A673 (cell line): ENCODE measurements at regions not wholly inside any gene's neighbourhood (a gene's known extent, or its start where the extent isn't known, plus 50 kb on each side); places are given as distances from the start of the nearest gene placed in this dataset.

Source experiments
- BruUV-seq: library from RNA; stranded (reverse); fragments of 400-500 nt; replicated peaks from 2 replicates; lab custom pipeline; 2021; lab: Mats Ljungman, UMichigan
- CTCF ChIA-PET: fragments of 300-600 bp; sonication (Branson Sonifier 250); formaldehyde crosslinking; loops from one replicate; lab custom pipeline; 2022; ENCODE audit warnings: antibody characterized with exemption; lab: Charles Lee
- POLR2A ChIA-PET: fragments of 300-600 bp; sonication (Branson Sonifier 250); formaldehyde crosslinking; loops from one replicate; lab custom pipeline; 2022; ENCODE audit warnings: antibody characterized with exemption; ENCODE audit not compliant: low non-redundant PET; lab: Charles Lee
- DNase-seq: peaks from one replicate; pipeline ENCODE4 v3.0.0-alpha.2; 2015; ENCODE audit warnings: low spot score
- H3K27ac ChIP-seq: fragments of 200-600 bp; sonication (generic); 2 replicates; pipeline ENCODE4 v1.5.1; 2016; ENCODE audit warnings: mixed run types, low read depth, mild to moderate bottlenecking, mixed read lengths, antibody characterized with exemption, low read length; ENCODE audit not compliant: poor library complexity, severe bottlenecking
- H3K27me3 ChIP-seq: fragments of 200-600 bp; sonication (generic); replicated peaks from 2 replicates; pipeline ENCODE4 v1.6.1; 2017; ENCODE audit warnings: mixed run types, low read depth, mild to moderate bottlenecking, mixed read lengths, antibody characterized with exemption, low read length; ENCODE audit not compliant: insufficient read depth, poor library complexity
- H3K36me3 ChIP-seq: fragments of 200-600 bp; sonication (generic); 2 replicates; pipeline ENCODE4 v1.6.1; 2016; ENCODE audit warnings: mixed run types, mild to moderate bottlenecking, mixed read lengths, antibody characterized with exemption, low read length; ENCODE audit not compliant: insufficient read depth, poor library complexity, severe bottlenecking
- H3K4me1 ChIP-seq: fragments of 200-600 bp; sonication (generic); 2 replicates; pipeline ENCODE4 v1.6.1; 2017; ENCODE audit warnings: mixed run types, mild to moderate bottlenecking, mixed read lengths, antibody characterized with exemption, low read length; ENCODE audit not compliant: insufficient read depth, poor library complexity, severe bottlenecking
- H3K4me3 ChIP-seq: fragments of 200-600 bp; sonication (generic); 2 replicates; pipeline ENCODE4 v1.5.1; 2016; ENCODE audit warnings: low read depth, mixed run types, mild to moderate bottlenecking, mixed read lengths, low read length; ENCODE audit not compliant: poor library complexity, severe bottlenecking
- H3K9me3 ChIP-seq: fragments of 200-600 bp; sonication (generic); 2 replicates; pipeline ENCODE4 v1.6.1; 2016; ENCODE audit warnings: mixed run types, low read depth, mild to moderate bottlenecking, mixed read lengths, antibody characterized with exemption, low read length; ENCODE audit not compliant: poor library complexity, severe bottlenecking
- EZH2 ChIP-seq: fragments of 200-600 bp; sonication (generic); IDR thresholded peaks from 2 replicates; pipeline ENCODE4 v1.6.1; 2017; ENCODE audit warnings: borderline replicate concordance, low read depth, mild to moderate bottlenecking, mixed read lengths, antibody characterized with exemption, low read length; ENCODE audit not compliant: poor library complexity, severe bottlenecking
- intact Hi-C: fragments of 100-400 bp; cut with micrococcal nuclease; formaldehyde crosslinking; loops from one replicate; pipeline ENCODE4 v1.10.0; 2022; ENCODE audit not compliant: unreplicated experiment
- TF ChIP-seq, protein P1 (sequence below): fragments of 300-800, 200-600 bp; sonication (generic); conservative IDR thresholded peaks from 2 replicates; pipeline ENCODE4 v1.5.1; 2017; ENCODE audit warnings: low read depth, mild to moderate bottlenecking, antibody characterized with exemption, low read length, moderate library complexity, mixed read lengths

DNA sequence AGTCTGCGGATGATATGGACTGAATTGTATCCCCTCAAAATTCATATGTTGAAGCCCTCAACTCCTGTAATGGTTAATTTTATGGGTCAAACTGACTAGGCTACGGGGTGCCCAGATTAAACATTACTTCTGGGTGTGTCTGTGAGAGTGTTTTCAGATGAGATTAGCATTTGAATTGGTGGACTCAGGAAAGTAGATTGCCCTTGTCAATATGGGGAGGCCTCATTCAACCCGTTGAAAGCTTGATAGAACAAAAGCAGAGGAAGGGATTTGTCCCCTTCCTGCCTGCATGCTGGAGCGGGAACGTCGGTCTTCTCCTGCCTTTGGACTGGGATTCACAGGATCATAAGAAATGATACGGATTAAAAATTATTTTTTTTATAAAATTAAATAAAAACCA, 84.5 kb downstream of the BBS10 start:
- Histone ChIP-seq H3K36me3 (no peaks in the 10 kb centered on the region), H3K27ac (no peak overlapping the region), H3K4me3 (no peak overlapping the region), H3K4me1 (peaks cover 10% of the 10 kb centered on the region), H3K27me3 (no peaks in the 10 kb centered on the region), H3K9me3 (peaks cover 4% of the 10 kb centered on the region)
- no peak for DNase-seq
- ChIA-PET POLR2A (no interaction called here), CTCF (no interaction called here)
- no TSS peak for BruUV-seq
- intact Hi-C loops = no loop called here
- TF ChIP-seq EZH2 = no peak
- TF ChIP-seq, protein P1, sequence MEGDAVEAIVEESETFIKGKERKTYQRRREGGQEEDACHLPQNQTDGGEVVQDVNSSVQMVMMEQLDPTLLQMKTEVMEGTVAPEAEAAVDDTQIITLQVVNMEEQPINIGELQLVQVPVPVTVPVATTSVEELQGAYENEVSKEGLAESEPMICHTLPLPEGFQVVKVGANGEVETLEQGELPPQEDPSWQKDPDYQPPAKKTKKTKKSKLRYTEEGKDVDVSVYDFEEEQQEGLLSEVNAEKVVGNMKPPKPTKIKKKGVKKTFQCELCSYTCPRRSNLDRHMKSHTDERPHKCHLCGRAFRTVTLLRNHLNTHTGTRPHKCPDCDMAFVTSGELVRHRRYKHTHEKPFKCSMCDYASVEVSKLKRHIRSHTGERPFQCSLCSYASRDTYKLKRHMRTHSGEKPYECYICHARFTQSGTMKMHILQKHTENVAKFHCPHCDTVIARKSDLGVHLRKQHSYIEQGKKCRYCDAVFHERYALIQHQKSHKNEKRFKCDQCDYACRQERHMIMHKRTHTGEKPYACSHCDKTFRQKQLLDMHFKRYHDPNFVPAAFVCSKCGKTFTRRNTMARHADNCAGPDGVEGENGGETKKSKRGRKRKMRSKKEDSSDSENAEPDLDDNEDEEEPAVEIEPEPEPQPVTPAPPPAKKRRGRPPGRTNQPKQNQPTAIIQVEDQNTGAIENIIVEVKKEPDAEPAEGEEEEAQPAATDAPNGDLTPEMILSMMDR = no peak

DNA sequence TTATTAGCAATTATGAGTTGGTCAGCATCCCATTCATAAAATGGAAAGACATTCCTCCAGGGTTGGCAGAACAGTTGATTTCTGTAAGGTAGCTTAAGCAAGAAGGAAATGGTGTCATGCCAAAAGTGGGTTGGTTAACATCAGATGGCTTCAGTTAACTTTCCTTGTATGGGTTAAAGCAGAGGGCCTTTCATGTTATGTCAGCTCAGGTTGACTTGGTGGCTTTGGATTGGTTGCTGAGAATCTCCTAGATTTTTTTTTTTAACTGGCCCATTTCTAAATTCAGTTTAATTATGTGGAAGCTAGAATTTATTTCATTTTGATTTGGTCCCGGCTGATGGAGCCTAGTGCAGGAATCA, 87.8 kb downstream of the BBS10 start:
- POLR2A ChIA-PET = no interaction called here
- Histone ChIP-seq H3K27ac (no peak overlapping the region), H3K36me3 (no peaks in the 10 kb centered on the region), H3K4me3 (no peak overlapping the region), H3K27me3 (no peaks in the 10 kb centered on the region), H3K4me1 (peaks cover 10% of the 10 kb centered on the region), H3K9me3 (peaks cover 4% of the 10 kb centered on the region)
- DNase-seq = no peak
- BruUV-seq = no TSS peak
- intact Hi-C loops = no loop called here
- CTCF ChIA-PET = no interaction called here
- TF ChIP-seq, protein P1 = no peak

DNA sequence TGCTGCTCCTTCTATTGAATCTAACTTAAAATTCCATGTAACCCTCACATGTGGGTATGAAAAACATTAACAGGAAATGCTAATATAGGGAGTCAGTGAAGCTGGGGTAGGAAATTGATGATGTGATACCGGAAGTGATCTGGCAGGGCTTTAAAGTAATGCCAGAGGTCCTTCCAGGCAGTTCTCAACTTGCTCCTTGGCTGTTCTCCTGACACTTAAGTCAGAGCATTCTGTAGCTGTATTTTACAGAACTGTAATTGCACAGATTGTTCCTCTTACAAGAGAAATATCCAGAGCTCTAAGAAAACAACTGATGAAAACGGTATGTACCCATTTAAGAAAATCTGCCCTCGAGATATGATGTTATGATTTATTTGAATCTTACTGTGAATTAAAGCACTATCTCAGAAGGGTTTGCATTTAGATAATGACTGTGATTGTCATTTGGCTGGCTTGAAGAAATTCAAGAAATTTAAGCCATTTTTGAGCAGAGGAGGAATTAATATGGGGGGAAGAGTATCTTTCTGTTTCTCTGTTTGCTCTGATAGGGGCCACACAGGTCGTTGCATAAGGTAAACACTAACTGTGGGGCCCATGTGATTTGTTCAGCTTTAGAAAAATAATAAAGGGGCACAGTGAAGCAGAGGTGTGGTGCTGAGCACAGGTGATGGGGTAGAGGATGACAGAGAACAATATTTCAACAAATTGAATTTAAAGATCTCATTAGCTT, 88.4 kb downstream of the BBS10 start:
- peak overlapping the region; percentile 22 for H3K27ac ChIP-seq
- H3K36me3 ChIP-seq = no peaks in the 10 kb centered on the region
- BruUV-seq = TSS peak; percentile 81
- intact Hi-C loops = no loop called here
- H3K27me3 ChIP-seq = no peaks in the 10 kb centered on the region
- no peak for TF ChIP-seq EZH2
- TF ChIP-seq, protein P1 = no peak
- peaks cover 4% of the 10 kb centered on the region for H3K9me3 ChIP-seq
- peak; percentile 74 for DNase-seq
- peaks cover 10% of the 10 kb centered on the region for H3K4me1 ChIP-seq
- POLR2A ChIA-PET = no interaction called here
- CTCF ChIA-PET = no interaction called here
- no peak overlapping the region for H3K4me3 ChIP-seq
